ENCODE measurements at regions not wholly inside any gene's neighbourhood (a gene's known extent, or its start where the extent isn't known, plus 50 kb on each side); places are given as distances from the start of the nearest gene placed in this dataset.

GRCh38 chr2:105574796-105575344, 169.8 kb upstream of the NCK2 start:
- Histone ChIP-seq H3K4me3 (no peak overlapping the region), H3K36me3 (no peaks in the 10 kb centered on the region), H3K9me3 (ENCODE audit: low read depth) (no peaks in the 10 kb centered on the region), H3K27ac (no peak overlapping the region), H3K4me1 (ENCODE audit: low read depth) (peaks cover 3% of the 10 kb centered on the region), H3K27me3 (peaks cover 8% of the 10 kb centered on the region)
- TF ChIP-seq CTCF (IDR thresholded peaks at IDR 0.05; ENCODE audit: low read depth, low read length), result no peak
- no peak for DNase-seq (ENCODE audit: low read depth in 1 of 2, low spot score in 1 of 2)

- no peak for DNase-seq (ENCODE audit: low read depth in 1 of 2, low spot score in 1 of 2)
- TF ChIP-seq CTCF (IDR thresholded peaks at IDR 0.05; ENCODE audit: low read depth, low read length), result no peak
Measured at GRCh38 chr2:105573910-105574655, 170.6 kb upstream of the NCK2 start.

GRCh38 chr2:105573490-105573889, 171.2 kb upstream of the NCK2 start:
- Histone ChIP-seq H3K9me3 (ENCODE audit: low read depth) (no peaks in the 10 kb centered on the region), H3K36me3 (no peaks in the 10 kb centered on the region), H3K27ac (no peak overlapping the region), H3K4me3 (no peak overlapping the region), H3K27me3 (peaks cover 8% of the 10 kb centered on the region), H3K4me1 (ENCODE audit: low read depth) (peaks cover 3% of the 10 kb centered on the region)
- DNase-seq (ENCODE audit: low read depth in 1 of 2, low spot score in 1 of 2), result no peak
- TF ChIP-seq CTCF (IDR thresholded peaks at IDR 0.05; ENCODE audit: low read depth, low read length), result no peak

More at GRCh38 chr2:105573910-105574655, 170.6 kb upstream of the NCK2 start:
- no peak overlapping the region for H3K4me3 ChIP-seq
- no peaks in the 10 kb centered on the region for H3K36me3 ChIP-seq
- no peaks in the 10 kb centered on the region for H3K9me3 ChIP-seq (ENCODE audit: low read depth)
- H3K27me3 ChIP-seq, result peaks cover 8% of the 10 kb centered on the region
- no peak overlapping the region for H3K27ac ChIP-seq
- peaks cover 3% of the 10 kb centered on the region for H3K4me1 ChIP-seq (ENCODE audit: low read depth)

GRCh38 chr2:105571445-105571987, 172.7 kb upstream of the FHL2 start:
- Histone ChIP-seq H3K9me3 (ENCODE audit: low read depth) (no peaks in the 10 kb centered on the region), H3K27ac (no peak overlapping the region), H3K4me3 (no peak overlapping the region), H3K4me1 (ENCODE audit: low read depth) (no peaks in the 10 kb centered on the region), H3K36me3 (no peaks in the 10 kb centered on the region), H3K27me3 (peaks cover 8% of the 10 kb centered on the region)
- no peak for TF ChIP-seq CTCF (IDR thresholded peaks at IDR 0.05; ENCODE audit: low read depth, low read length)
- DNase-seq (ENCODE audit: low read depth in 1 of 2, low spot score in 1 of 2), result no peak

GRCh38 chr2:105570757-105571156, 171.9 kb upstream of the FHL2 start:
- TF ChIP-seq CTCF (IDR thresholded peaks at IDR 0.05; ENCODE audit: low read depth, low read length), result no peak

More at GRCh38 chr2:105570757-105571156, 171.9 kb upstream of the FHL2 start:
- no peaks in the 10 kb centered on the region for H3K4me1 ChIP-seq (ENCODE audit: low read depth)
- H3K27ac ChIP-seq, result no peak overlapping the region
- DNase-seq (ENCODE audit: low read depth in 1 of 2, low spot score in 1 of 2), result no peak
- H3K27me3 ChIP-seq, result peaks cover 8% of the 10 kb centered on the region
- H3K36me3 ChIP-seq, result no peaks in the 10 kb centered on the region
- no peaks in the 10 kb centered on the region for H3K9me3 ChIP-seq (ENCODE audit: low read depth)
- H3K4me3 ChIP-seq, result no peak overlapping the region

Data from cardiac muscle cell (in vitro differentiated cells and primary cell).